ENCODE measurements at regions not wholly inside any gene's neighbourhood (a gene's known extent, or its start where the extent isn't known, plus 50 kb on each side); places are given as distances from the start of the nearest gene placed in this dataset.

DNA sequence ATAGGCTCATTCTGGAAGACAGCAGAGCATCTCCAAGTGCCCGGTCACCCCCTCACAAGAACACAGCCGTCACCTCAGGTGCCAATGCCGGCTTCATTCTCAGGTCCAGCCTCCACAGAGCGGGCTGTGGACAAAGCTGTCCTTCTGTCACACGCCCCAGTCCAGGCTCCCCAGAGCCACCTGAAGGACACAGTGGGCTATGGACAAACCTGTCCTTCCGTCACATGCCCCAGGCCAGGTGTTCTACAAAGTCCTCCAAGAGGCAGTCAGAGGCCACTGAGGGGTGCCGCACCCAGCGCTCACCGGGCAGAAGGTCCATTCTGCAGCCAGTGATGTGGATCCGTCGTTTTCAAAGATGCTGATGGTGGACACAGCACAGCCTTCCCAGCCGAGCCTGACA, 173.2 kb upstream of the PPP2R2D start:
- ChIA-PET CTCF (no interaction called here), SMC1A (ENCODE audit: uncharacterized antibody, unreplicated experiment) (no interaction called here), POLR2A (no interaction called here), RAD21 (ENCODE audit: unreplicated experiment) (no interaction called here)
- TF ChIP-seq RELA (IDR thresholded peaks at IDR 0.05; ENCODE audit: borderline replicate concordance, partially characterized antibody) (no peak), KAT2A (conservative IDR thresholded peaks at IDR 0.05; ENCODE audit: control insufficient read depth, low read depth, low read length) (no peak), PKNOX1 (IDR thresholded peaks at IDR 0.05) (no peak)
- TF ChIP-seq, protein P1, sequence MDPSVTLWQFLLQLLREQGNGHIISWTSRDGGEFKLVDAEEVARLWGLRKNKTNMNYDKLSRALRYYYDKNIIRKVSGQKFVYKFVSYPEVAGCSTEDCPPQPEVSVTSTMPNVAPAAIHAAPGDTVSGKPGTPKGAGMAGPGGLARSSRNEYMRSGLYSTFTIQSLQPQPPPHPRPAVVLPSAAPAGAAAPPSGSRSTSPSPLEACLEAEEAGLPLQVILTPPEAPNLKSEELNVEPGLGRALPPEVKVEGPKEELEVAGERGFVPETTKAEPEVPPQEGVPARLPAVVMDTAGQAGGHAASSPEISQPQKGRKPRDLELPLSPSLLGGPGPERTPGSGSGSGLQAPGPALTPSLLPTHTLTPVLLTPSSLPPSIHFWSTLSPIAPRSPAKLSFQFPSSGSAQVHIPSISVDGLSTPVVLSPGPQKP (IDR thresholded peaks at IDR 0.05; ENCODE audit: low read depth, low read length), result no peak
- TF ChIP-seq, protein P2, sequence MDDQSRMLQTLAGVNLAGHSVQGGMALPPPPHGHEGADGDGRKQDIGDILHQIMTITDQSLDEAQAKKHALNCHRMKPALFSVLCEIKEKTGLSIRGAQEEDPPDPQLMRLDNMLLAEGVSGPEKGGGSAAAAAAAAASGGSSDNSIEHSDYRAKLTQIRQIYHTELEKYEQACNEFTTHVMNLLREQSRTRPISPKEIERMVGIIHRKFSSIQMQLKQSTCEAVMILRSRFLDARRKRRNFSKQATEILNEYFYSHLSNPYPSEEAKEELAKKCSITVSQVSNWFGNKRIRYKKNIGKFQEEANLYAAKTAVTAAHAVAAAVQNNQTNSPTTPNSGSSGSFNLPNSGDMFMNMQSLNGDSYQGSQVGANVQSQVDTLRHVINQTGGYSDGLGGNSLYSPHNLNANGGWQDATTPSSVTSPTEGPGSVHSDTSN (IDR thresholded peaks at IDR 0.05; ENCODE audit: insufficient replicate concordance, low read depth, low read length), result no peak
- TF ChIP-seq, protein P3, sequence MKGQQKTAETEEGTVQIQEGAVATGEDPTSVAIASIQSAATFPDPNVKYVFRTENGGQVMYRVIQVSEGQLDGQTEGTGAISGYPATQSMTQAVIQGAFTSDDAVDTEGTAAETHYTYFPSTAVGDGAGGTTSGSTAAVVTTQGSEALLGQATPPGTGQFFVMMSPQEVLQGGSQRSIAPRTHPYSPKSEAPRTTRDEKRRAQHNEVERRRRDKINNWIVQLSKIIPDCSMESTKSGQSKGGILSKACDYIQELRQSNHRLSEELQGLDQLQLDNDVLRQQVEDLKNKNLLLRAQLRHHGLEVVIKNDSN (IDR thresholded peaks at IDR 0.05; ENCODE audit: borderline replicate concordance, extremely low read length, insufficient read depth, low read depth, low read length), result no peak
- no peak overlapping the region for H3K4me3 ChIP-seq
- no peaks in the 10 kb centered on the region; the same call in 2 of the 3 replicates for H3K9me3 ChIP-seq (replicated peaks; ENCODE audit: control insufficient read depth, insufficient read depth, low read length)
- intact Hi-C loops (cut with micrococcal nuclease; ENCODE audit: unreplicated experiment) (no loop called here), in situ Hi-C loops (cut with MboI) (no loop called here)
- ATAC-seq, result no peak
- FAIRE-seq, result no peak
- no peaks in the 10 kb centered on the region for H3K27me3 ChIP-seq (replicated peaks in 1 of 2; ENCODE audit: control insufficient read depth in 2 of 2, insufficient read depth in 2 of 2, low read length in 1 of 2)
- H2AFZ ChIP-seq (ENCODE audit: control insufficient read depth, low read depth, low read length), result no peak overlapping the region
- no peaks in the 10 kb centered on the region for H4K20me1 ChIP-seq (ENCODE audit: control insufficient read depth, insufficient read depth)
- H3K4me2 ChIP-seq (ENCODE audit: control insufficient read depth, insufficient read depth), result no peak overlapping the region
- no peak overlapping the region for H3K9ac ChIP-seq (ENCODE audit: control insufficient read depth, insufficient read depth, low read length)
- DNase-seq (ENCODE audit: low read depth, low spot score), result no peak
- H3K36me3 ChIP-seq (ENCODE audit: control insufficient read depth in 2 of 2, insufficient read depth in 2 of 2, low read length in 1 of 2), result no peaks in the 10 kb centered on the region; a peak in 1 of 4 replicates
- H3K79me2 ChIP-seq (ENCODE audit: control insufficient read depth, insufficient read depth, low read length), result no peaks in the 10 kb centered on the region
- WGBS (ENCODE audit: insufficient coverage, insufficient replicate concordance, low lambda C conversion rate, missing lambda C conversion rate), result 46% methylated on average over 12 of the region's 12 CpGs
- H3K27ac ChIP-seq (ENCODE audit: control insufficient read depth, insufficient read depth), result no peak overlapping the region
- no TSS peak for BruUV-seq (replicated peaks)
- no peaks in the 10 kb centered on the region for H3K4me1 ChIP-seq (ENCODE audit: control insufficient read depth, insufficient read depth, low read length)
